AG04450 (cell line): ENCODE measurements at regions not wholly inside any gene's neighbourhood (a gene's known extent, or its start where the extent isn't known, plus 50 kb on each side); places are given as distances from the start of the nearest gene placed in this dataset.

Experiments used
- CTCF ChIA-PET: fragments of 300-600, 350-600 bp; formaldehyde crosslinking; extraction: SDS; loops from one replicate; lab custom pipeline; 2022; ENCODE audit warnings: antibody characterized with exemption, inconsistent platforms; lab: Charles Lee
- POLR2A ChIA-PET: fragments of 350-600 bp; formaldehyde crosslinking; extraction: SDS; loops from one replicate; lab custom pipeline; 2021; ENCODE audit warnings: antibody characterized with exemption, inconsistent platforms; lab: Yijun Ruan, JAX
- DNase-seq: peaks from one replicate; pipeline ENCODE4 v3.0.0-alpha.2; 2011; ENCODE audit warnings: low read depth, low spot score
- H3K27ac ChIP-seq: one replicate; pipeline ENCODE4 v1.5.1; 2012; ENCODE audit warnings: low read depth, low read length, control low read depth
- H3K27me3 ChIP-seq: one replicate; pipeline ENCODE4 v1.6.0; 2012; ENCODE audit warnings: low read length; ENCODE audit not compliant: control insufficient read depth, insufficient read depth
- H3K4me3 ChIP-seq: 2 replicates; pipeline ENCODE4 v1.5.1; 2011; ENCODE audit warnings: mild to moderate bottlenecking, low read depth, low read length, control low read depth
- H3K9me3 ChIP-seq: 2 replicates; pipeline ENCODE4 v1.5.1; 2012; ENCODE audit warnings: low read length; ENCODE audit not compliant: control insufficient read depth, insufficient read depth
- CTCF ChIP-seq: IDR thresholded peaks from 2 replicates; pipeline ENCODE4 v1.5.1; 2011; ENCODE audit warnings: low read depth, low read length, control low read depth, inconsistent platforms

DNA sequence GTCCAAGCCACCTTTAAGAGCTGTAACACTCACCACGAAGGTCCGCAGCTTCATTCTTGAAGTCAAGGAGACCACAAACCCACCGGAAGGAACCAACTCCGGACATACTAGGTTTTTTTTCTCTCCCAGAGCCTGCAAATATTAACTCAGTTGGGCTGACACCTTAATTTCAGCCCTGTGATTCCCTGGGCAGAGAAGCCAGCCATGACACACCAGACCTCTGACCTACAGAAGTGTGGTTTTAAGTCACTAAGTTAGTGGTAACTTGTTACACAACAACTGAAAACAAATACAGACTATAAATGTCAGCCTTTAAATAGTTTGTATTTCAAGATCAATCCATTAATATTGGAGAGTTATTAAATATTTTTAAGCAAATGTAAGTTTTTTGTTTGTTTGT, 855.1 kb downstream of the TMEM182 start:
- Histone ChIP-seq H3K4me3 (no peak overlapping the region), H3K9me3 (peaks cover 21% of the 10 kb centered on the region), H3K27me3 (no peaks in the 10 kb centered on the region), H3K27ac (no peak overlapping the region)
- CTCF ChIA-PET = no interaction called here
- no peak for DNase-seq
- POLR2A ChIA-PET = no interaction called here
- TF ChIP-seq CTCF = no peak

DNA sequence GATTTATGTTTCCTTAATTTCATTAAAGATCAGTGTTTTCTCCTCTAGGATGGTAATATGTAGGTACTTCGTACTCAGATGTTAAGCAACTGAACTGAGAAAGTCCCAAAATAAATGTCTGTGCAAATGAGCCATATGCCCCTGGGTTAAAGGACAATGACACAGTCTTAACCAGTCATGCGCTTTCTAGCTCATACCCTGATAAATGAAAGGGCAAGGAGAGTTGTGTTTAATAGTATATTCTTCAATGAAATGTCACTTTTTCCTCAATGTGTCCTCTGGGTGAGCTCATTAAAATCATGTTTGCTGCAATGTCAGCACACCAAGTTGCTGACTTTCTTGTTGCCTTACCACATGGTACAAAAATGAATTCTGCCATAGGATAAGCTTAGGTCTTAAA, 856.3 kb downstream of the TMEM182 start:
- no peak overlapping the region for H3K27ac ChIP-seq
- DNase-seq = no peak
- H3K4me3 ChIP-seq = no peak overlapping the region
- H3K9me3 ChIP-seq = peaks cover 18% of the 10 kb centered on the region
- ChIA-PET CTCF (no interaction called here), POLR2A (no interaction called here)
- H3K27me3 ChIP-seq = no peaks in the 10 kb centered on the region
- TF ChIP-seq CTCF = no peak

- ChIA-PET CTCF (no interaction called here), POLR2A (no interaction called here)
- TF ChIP-seq CTCF = no peak
- H3K27me3 ChIP-seq = no peaks in the 10 kb centered on the region
- no peak overlapping the region for H3K27ac ChIP-seq
- H3K4me3 ChIP-seq = no peak overlapping the region
- no peaks in the 10 kb centered on the region; the same call in 1 of the 2 replicates for H3K9me3 ChIP-seq
- DNase-seq = no peak
Measured at GRCh38 chr2:103627301-103627700, 865.5 kb downstream of the TMEM182 start.

DNA sequence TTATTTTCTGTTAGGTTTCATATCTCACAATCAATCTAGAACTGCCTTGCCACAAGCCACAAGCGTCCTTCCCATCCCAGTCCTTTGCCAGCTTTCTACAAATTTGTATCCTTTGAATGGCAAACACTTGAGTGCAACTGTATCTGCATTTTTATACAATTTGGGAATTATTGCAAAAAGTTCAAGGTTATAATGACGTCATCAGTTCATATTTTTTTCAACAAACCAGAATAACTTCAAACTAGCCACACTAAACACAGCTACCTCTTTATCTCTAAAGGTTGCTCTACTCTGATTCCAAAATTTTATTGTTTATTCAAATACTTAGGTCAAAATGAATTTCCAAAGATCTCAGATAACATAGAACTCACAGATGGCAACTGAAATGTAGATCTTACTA, 877.1 kb downstream of the TMEM182 start:
- no peak for DNase-seq
- H3K27ac ChIP-seq = no peak overlapping the region
- ChIA-PET POLR2A (no interaction called here), CTCF (no interaction called here)
- H3K4me3 ChIP-seq = no peak overlapping the region
- H3K9me3 ChIP-seq = peaks cover 12% of the 10 kb centered on the region; the same call in 1 of the 2 replicates
- TF ChIP-seq CTCF = no peak
- H3K27me3 ChIP-seq = no peaks in the 10 kb centered on the region

DNA sequence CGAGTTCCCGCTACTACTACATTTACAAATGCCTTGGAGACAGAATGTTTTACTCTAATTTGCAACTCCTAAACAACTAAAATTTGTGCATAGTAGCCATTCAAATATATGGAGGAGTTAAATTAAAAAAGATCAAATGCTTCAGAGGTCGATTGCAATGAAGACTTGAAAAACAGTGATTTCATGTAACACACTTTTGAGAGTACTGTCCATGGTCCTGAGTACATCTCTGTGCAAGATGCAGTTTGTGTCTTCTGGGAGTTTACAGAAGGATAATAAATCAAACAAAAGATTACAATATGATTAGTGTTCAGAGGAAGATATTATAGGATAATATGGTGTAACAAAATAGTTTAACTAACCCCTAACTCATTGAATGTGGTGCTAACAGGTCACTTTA, 894.7 kb downstream of the TMEM182 start:
- Histone ChIP-seq H3K9me3 (peaks cover 5% of the 10 kb centered on the region; the same call in 1 of the 2 replicates), H3K27me3 (no peaks in the 10 kb centered on the region), H3K27ac (no peak overlapping the region), H3K4me3 (no peak overlapping the region)
- CTCF ChIA-PET = no interaction called here
- POLR2A ChIA-PET = no interaction called here
- TF ChIP-seq CTCF = no peak
- no peak for DNase-seq
